HEK293T (cell line): ENCODE measurements at regions not wholly inside any gene's neighbourhood (a gene's known extent, or its start where the extent isn't known, plus 50 kb on each side); places are given as distances from the start of the nearest gene placed in this dataset.

Source experiments
- CTCF ChIA-PET: fragments of 350-600 bp; formaldehyde crosslinking; extraction: SDS; loops from one replicate; lab custom pipeline; 2021; ENCODE audit warnings: antibody characterized with exemption, inconsistent platforms; lab: Yijun Ruan, JAX
- POLR2A ChIA-PET: fragments of 350-600 bp; formaldehyde crosslinking; extraction: SDS; loops from one replicate; lab custom pipeline; 2020; ENCODE audit warnings: antibody characterized with exemption, inconsistent platforms; lab: Yijun Ruan, JAX
- DNase-seq: peaks from one replicate; pipeline ENCODE4 v3.0.0; 2012; ENCODE audit warnings: mixed read lengths; ENCODE audit errors: extremely low spot score
- ARNT ChIP-seq: fragments of 450-650 bp; IDR thresholded peaks from 2 replicates; pipeline ENCODE4 v1.6.1; 2017; ENCODE audit warnings: mild to moderate bottlenecking
- BHLHE40 ChIP-seq: fragments of 450-650 bp; IDR thresholded peaks from 2 replicates; pipeline ENCODE4 v1.6.1; 2016; ENCODE audit warnings: mild to moderate bottlenecking, moderate library complexity, borderline replicate concordance
- CTBP1 ChIP-seq: fragments of 450-650 bp; IDR thresholded peaks from 2 replicates; pipeline ENCODE4 v1.6.1; 2016; ENCODE audit warnings: borderline replicate concordance
- ELF4 ChIP-seq: fragments of 450-650 bp; IDR thresholded peaks from 2 replicates; pipeline ENCODE4 v1.6.1; 2017; ENCODE audit warnings: antibody characterized with exemption
- FOXA1 ChIP-seq: fragments of 450-650 bp; IDR thresholded peaks from 2 replicates; pipeline ENCODE4 v1.6.1; 2016; ENCODE audit warnings: mild to moderate bottlenecking
- FOXK2 ChIP-seq: fragments of 450-650 bp; IDR thresholded peaks from 2 replicates; pipeline ENCODE4 v1.6.1; 2016; ENCODE audit warnings: mild to moderate bottlenecking
- FOXM1 ChIP-seq: fragments of 450-650 bp; IDR thresholded peaks from 2 replicates; pipeline ENCODE4 v1.6.1; 2017; ENCODE audit warnings: mild to moderate bottlenecking, borderline replicate concordance
- HDGF ChIP-seq: fragments of 450-650 bp; IDR thresholded peaks from 2 replicates; pipeline ENCODE4 v1.6.1; 2017; ENCODE audit warnings: antibody characterized with exemption, borderline replicate concordance
- L3MBTL2 ChIP-seq: fragments of 450-650 bp; conservative IDR thresholded peaks from 2 replicates; pipeline ENCODE4 v1.6.1; 2016; ENCODE audit warnings: mild to moderate bottlenecking
- LEF1 ChIP-seq: fragments of 450-650 bp; IDR thresholded peaks from 2 replicates; pipeline ENCODE4 v1.6.1; 2017; ENCODE audit warnings: mild to moderate bottlenecking, borderline replicate concordance
- NFRKB ChIP-seq: fragments of 450-650 bp; IDR thresholded peaks from 2 replicates; pipeline ENCODE4 v1.6.1; 2016; ENCODE audit warnings: mild to moderate bottlenecking, moderate library complexity
- SP1 ChIP-seq: fragments of 450-650 bp; IDR thresholded peaks from 2 replicates; pipeline ENCODE4 v1.6.1; 2017
- SUZ12 ChIP-seq: fragments of 450-650 bp; IDR thresholded peaks from 2 replicates; pipeline ENCODE4 v1.6.1; 2016; ENCODE audit warnings: mild to moderate bottlenecking
- TARDBP ChIP-seq: fragments of 450-650 bp; IDR thresholded peaks from 2 replicates; pipeline ENCODE4 v1.6.1; 2016
- ZNF384 ChIP-seq: fragments of 450-650 bp; IDR thresholded peaks from 2 replicates; pipeline ENCODE4 v1.6.1; 2016
- TF ChIP-seq, protein P1 (sequence below): fragments of 450-650 bp; IDR thresholded peaks from 2 replicates; pipeline ENCODE4 v1.6.1; 2016

DNA sequence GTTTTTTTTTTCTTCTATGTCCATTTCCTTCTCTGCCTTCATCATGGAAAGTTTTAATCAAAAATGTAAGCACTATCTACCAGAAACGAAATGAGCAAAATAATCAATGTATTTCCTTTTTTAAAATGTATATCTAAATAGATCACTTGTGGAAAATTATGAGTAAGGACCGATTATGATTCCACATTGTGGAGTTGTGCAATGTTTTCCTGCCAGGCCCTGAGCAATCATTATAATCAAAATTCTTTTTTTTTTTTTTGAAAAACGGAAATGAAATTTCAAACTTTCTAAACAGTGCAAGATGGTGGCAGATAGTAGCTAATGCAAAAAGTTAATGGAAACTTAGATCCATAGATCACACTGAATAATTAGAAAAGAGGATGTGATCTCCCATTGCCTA lies 1074.6 kb upstream of the TMEM132C start:
- ChIA-PET POLR2A (no interaction called here), CTCF (no interaction called here)
- TF ChIP-seq NFRKB (no peak), LEF1 (no peak), ARNT (no peak), FOXA1 (no peak), FOXM1 (no peak)
- DNase-seq: no peak

DNA sequence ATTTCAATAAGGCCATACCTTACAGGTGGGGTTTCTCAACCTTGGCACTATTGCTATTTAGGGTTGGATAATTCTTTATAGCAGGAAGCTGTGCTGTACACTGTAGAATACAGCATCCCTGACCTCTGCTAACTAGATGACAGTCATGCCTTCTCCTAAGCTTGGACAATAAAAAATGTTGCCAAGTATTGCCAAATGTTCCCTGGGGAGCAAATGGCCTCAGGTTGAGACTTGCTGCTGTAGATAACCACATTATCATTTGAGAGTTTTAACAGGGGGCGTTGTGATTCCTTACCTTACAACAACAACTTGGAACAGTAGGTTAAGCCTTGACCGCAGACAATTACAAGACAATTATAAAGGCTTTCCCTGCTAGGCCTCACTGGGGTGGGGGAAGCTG lies 1073.6 kb upstream of the TMEM132C start:
- CTCF ChIA-PET: no interaction called here
- no peak for TF ChIP-seq LEF1
- no peak for TF ChIP-seq CTBP1
- no peak for TF ChIP-seq FOXA1
- no peak for TF ChIP-seq FOXM1
- TF ChIP-seq ELF4: no peak
- no peak for TF ChIP-seq BHLHE40
- TF ChIP-seq FOXK2: no peak
- POLR2A ChIA-PET: no interaction called here

DNA sequence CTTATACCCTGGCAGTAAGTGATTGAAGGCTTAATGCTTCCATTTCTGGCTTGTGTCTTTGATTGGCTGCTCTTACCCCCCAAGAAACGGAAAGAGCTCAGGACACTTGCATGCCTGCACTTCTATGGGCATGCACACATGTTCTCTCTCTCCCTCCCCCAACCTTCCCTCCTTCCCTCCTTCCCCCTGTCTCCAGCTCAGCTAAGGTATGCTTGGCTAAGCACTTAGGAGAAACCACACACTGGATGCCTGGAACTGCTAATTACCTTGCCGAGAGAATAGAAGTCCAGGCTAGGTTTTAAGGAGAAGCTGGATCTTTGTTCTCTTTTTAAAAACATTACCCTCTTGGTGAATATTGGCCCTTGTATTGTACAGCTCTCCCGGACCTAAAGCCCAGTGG lies 1072.8 kb upstream of the TMEM132C start:
- TF ChIP-seq ARNT: no peak
- no peak for TF ChIP-seq CTBP1
- TF ChIP-seq, protein P1, sequence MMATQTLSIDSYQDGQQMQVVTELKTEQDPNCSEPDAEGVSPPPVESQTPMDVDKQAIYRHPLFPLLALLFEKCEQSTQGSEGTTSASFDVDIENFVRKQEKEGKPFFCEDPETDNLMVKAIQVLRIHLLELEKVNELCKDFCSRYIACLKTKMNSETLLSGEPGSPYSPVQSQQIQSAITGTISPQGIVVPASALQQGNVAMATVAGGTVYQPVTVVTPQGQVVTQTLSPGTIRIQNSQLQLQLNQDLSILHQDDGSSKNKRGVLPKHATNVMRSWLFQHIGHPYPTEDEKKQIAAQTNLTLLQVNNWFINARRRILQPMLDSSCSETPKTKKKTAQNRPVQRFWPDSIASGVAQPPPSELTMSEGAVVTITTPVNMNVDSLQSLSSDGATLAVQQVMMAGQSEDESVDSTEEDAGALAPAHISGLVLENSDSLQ: no peak
- TF ChIP-seq HDGF: no peak
- TF ChIP-seq SUZ12: no peak
- no peak for TF ChIP-seq ELF4
- no peak for TF ChIP-seq SP1
- no peak for TF ChIP-seq L3MBTL2
- TF ChIP-seq LEF1: no peak
- TF ChIP-seq TARDBP: no peak
- TF ChIP-seq BHLHE40: no peak
- no peak for TF ChIP-seq ZNF384
- no peak for TF ChIP-seq FOXM1
- TF ChIP-seq FOXA1: no peak
- no peak for TF ChIP-seq NFRKB
- TF ChIP-seq FOXK2: no peak
- ChIA-PET CTCF (no interaction called here), POLR2A (no interaction called here)
- DNase-seq: no peak

More for the DNA sequence above, 1073.6 kb upstream of the TMEM132C start:
- no peak for DNase-seq

DNA sequence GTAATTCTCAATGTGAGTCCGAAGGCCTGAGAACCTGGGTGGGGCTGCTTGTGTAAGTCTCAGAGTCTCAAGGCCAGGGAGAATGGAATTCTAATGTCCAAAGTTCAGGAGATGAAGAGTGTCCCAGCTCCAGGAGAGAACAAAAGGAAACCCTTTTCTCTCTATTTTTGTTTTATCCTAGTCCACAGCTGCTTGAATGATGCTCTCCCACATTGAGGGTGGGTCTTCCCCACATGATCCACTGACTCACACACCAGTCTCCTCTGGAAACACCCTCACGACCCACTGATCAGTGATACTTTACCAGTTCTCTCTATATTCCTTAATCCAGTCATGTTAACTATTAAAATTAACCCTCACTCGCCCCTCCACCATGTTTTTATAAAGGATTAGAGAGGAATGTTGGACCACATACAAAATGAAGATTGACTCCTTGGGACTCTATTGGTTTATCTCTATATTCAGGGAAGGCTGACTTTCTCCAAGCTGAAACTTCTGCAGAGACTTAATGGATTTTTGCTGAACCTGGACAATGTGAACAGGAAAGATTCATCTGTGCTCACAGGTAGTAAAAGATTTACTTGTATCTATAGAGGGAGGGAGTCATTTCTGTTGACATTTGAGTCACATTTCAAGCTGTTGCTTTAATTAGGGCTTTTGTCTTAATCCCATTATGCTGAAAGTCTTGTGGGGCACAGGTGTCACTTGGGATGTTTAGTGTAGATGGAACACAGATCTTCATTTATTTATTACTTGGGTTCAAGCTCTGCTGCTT lies 1061.0 kb upstream of the TMEM132C start:
- TF ChIP-seq ZNF384: no peak
- no peak for TF ChIP-seq CTBP1
- TF ChIP-seq SUZ12: no peak
- no peak for TF ChIP-seq BHLHE40
- TF ChIP-seq FOXM1: no peak
- TF ChIP-seq LEF1: no peak
- TF ChIP-seq NFRKB: no peak
- CTCF ChIA-PET: no interaction called here
- POLR2A ChIA-PET: no interaction called here
- no peak for DNase-seq

DNA sequence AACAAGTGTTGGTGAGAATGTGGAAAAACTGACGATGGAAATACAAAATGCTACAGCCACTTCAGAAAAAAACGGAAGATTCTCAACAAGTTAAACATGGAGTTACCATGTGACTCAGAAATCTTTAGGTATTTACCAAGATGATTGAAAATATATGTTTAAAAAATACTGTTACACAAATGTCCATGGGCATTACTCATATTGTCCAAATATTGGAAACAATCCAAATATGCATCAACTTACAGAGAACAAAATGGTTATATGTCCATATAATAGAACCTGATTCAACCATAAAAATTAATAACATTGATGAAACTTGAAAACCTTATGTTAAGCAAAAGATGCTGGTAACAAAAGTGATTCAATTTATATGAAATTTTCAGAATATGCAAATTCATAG lies 1057.7 kb upstream of the TMEM132C start:
- ChIA-PET POLR2A (no interaction called here), CTCF (no interaction called here)
- no peak for DNase-seq
- TF ChIP-seq FOXK2 (no peak), ELF4 (no peak), CTBP1 (no peak)

DNA sequence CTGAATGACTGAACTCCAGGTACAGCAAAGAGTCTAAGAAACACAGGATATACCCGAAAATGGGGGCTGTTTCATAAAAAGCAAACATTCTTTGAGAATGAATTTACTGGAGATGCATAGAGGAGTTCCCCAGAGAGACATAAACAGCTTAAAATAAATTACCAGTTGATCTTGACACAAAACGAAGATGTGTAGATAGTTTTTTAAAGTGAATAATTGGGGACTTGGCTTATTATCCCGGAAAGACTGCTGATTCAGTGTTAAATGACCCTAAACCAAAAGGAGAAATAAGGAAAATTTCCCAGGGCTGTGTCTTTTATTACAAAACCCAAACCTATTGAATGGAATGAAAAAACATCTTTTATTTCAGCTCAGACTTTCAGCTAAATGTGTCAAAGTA lies 1052.8 kb upstream of the TMEM132C start:
- ChIA-PET CTCF (no interaction called here), POLR2A (no interaction called here)
- no peak for TF ChIP-seq CTBP1
- no peak for DNase-seq

DNA sequence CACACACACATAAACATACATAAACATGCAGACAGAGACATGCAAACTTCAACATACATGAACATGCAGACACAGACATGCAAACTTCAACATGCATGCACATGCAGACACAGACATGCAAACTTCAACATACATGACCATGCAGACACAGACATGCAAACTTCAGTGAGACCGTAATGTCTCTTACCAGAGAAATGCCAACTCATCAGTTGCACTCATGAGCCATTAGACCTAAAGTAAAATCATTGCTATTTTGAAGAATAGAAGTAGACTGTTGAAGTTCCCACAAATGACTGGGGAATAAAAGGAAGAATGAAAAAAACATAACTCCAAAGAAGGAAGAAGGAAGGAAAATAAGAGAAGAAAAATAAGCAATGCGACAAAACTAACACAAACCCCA lies 1044.0 kb upstream of the TMEM132C start:
- no peak for DNase-seq
- POLR2A ChIA-PET: no interaction called here
- CTCF ChIA-PET: no interaction called here
- TF ChIP-seq ZNF384 (no peak), TARDBP (no peak), FOXM1 (no peak), ELF4 (no peak), ARNT (no peak), BHLHE40 (no peak), SUZ12 (no peak), FOXA1 (no peak)
- TF ChIP-seq, protein P1: no peak

DNA sequence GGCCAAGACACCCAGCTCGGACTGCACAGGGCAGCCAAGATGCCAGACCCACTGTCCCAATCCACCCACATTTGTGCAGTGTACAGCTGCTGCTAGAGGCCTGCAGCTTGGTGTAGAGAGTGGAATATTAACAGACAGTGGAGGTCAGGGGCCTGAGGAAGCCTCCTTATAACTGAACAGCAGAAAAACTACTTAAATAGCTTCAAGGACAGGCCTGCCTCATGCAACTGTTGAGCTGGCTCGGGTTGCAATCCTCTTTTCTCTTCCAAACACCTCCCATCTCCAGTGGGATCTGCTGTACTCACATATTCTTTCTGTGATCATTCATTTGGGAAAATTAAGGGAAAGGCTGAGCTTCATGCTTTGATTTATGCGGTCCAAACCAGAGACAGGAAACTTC lies 1043.2 kb upstream of the TMEM132C start:
- CTCF ChIA-PET: interaction anchor here (0.6 kb wide), 1 partner anchor 310 kb away, joined by 5 read pairs; no protein-coding TSS in a partner anchor
- POLR2A ChIA-PET: no interaction called here
- DNase-seq: no peak
- TF ChIP-seq NFRKB (no peak), L3MBTL2 (no peak), TARDBP (no peak), FOXM1 (no peak), CTBP1 (no peak), ELF4 (no peak), SUZ12 (no peak), LEF1 (no peak), ZNF384 (no peak)
- TF ChIP-seq, protein P1: no peak
